NCI-H526 (cell line): ENCODE measurements at regions not wholly inside any gene's neighbourhood (a gene's known extent, or its start where the extent isn't known, plus 50 kb on each side); places are given as distances from the start of the nearest gene placed in this dataset.
"Not testable (repeated sequence)": the region's sequence is repeated elsewhere in the genome, so short reads cannot be mapped to it uniquely, and the experiment has no call there.

Experiments used
- DNase-seq, 2 experiments: peaks; one replicate each; lab custom pipeline; 2025; lab: John Stamatoyannopoulos, UW

DNA sequence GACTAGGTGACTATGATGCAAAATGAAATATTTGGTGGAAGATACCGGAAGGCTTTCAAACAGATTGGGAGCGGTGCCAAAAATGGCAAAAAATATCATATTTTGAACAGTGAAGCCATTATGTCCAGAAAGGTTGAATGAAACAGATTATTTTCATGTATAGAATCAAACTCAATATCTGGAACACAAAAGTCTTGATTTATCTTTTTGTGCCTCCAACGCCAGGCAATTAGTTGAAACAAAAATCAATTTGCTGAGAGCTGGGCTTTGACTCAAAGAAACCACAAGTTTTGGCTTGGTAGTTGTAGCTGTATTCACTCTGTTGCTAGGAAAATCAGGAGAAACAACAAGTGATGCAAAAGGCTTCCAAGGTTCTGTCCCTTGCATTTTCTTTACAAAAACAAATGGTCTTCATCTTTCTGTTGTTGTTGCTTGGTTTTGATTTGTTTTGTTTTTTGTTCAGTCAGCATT, 421.7 kb upstream of the TYRP1 start:
- DNase-seq, result no peak

GRCh38 chr9:12272471-12273120, 420.6 kb upstream of the TYRP1 start:
- no peak for DNase-seq

GRCh38 chr9:12274577-12274976, 418.6 kb upstream of the TYRP1 start:
- DNase-seq, result no peak

DNA sequence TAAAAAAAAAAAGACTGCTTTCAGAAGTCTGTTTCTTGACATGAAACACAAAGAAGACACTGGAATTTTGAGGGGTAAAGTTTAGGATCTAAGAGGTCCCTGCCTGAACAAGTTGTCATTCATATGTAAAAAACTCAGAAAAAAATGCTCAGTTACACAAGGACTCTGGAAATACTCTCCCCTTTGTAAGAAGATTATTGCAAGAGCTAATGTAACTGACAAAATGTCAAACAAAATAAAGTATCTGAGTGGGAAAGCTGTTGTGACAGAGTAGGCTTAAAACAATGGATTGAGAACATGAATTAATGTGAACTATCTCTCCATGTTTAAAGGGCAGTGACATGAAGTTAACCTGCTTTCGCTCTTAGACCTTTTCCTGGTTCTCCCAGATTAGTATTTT, 416.7 kb upstream of the TYRP1 start:
- no peak for DNase-seq

DNA sequence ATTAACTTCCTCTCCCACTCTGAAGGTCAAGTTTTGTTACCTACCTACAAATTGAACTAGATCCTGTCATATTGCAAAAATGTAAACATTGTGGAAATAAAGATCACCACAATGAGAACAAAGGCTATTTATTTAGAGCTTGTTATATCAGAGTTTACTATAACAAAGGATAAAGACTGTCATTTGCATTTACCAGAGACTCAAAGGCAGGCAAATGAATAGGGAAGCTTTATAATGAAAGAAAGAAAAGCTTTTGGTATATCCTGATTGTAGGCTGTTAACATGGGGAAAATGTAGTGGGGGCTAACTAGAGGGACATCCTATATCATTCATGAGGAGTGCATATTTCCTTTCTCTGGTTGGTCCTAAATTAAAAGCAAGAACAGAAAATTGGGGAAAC, 403.5 kb upstream of the TYRP1 start:
- DNase-seq, result no peak

GRCh38 chr9:12290166-12290869, 402.9 kb upstream of the TYRP1 start:
- no peak for DNase-seq

DNA sequence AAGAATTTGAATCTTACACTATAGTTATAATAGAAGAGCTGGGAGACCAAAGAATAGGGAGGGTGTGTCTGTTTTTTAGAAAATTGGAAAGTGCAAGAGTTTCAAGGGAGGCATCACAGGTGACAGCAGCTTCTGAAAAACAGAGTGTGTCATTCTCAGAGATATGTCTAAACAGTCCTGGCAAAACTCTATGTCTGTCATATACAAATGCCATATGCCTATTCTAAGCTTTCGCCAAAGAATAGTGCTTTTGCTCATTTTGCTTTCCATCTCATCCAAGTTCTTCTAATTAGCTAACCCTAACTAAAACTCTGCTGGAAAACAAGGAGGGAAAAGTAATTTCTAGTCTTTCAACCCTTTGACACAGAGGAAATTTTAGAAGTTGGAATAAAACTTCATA, 388.0 kb upstream of the TYRP1 start:
- no peak for DNase-seq

DNA sequence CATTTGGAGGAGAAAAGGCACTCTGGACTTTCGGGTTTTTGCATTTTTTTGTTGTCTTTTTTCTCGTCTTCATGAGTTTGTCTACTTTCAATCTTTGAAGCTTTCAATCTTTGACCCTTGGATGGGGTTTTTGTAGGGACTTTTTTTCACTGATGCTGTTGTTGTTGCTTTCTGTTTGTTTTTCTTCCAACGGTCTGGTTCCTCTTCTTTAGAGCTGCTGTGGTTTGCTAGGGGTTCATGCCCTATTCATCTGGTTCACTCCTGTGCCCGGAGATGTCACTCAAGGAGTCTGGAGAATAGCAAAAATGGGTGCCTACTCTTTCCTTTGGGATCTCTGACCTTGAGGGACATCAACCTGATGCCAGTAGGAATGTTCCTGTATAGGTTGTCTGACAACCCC, 378.6 kb upstream of the TYRP1 start:
- no peak for DNase-seq

DNA sequence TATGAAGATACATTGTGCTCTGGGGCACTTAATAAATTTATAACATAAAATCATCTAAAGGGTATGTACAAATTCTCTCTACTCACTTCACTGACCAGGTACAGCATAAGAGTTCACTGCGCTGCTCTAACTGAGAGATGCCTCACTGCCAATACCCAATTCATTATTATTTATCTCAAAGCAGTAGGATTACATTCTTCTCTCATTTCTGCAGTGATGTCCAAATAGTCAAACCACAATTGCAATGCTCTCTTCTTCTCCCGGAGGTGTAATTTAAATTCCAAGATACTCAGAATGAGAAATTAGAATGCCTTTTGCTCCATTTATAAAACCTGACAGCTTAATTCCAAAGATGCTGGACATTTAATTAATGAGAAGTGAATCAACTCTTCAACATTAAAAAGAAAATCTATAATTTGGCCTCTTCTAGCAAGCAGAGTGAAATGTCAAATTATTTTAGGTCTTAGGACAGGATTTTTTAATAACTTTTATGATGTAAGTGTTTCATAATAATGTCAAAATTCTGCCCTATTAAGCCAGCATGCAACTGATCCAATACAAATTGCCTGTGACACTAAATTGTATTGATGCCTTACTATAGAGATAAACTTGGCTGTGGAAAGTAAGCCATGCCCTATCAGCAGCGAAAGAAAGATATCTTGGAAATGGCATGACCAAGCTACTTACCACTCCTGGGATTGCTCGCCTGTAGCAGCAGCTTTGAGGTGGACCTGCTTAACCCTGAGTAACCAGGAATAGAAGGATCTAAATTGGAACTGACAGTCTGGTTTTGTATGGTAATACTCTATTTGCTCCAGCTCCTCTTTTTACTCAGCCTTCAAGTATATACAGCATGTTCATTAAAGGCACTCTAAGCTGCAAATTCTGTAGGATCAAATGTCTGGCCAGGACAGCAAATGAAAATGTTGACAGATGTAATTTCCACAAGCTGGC, 374.2 kb upstream of the TYRP1 start:
- no peak for DNase-seq

- no peak for DNase-seq
These were observed 363.6 kb upstream of the TYRP1 start for GRCh38 chr9:12329623-12329985.

GRCh38 chr9:12333966-12334365, 359.2 kb upstream of the TYRP1 start:
- DNase-seq, result not testable (repeated sequence)

- no peak for DNase-seq
These were observed 342.4 kb upstream of the TYRP1 start for GRCh38 chr9:12350775-12351174.

DNA sequence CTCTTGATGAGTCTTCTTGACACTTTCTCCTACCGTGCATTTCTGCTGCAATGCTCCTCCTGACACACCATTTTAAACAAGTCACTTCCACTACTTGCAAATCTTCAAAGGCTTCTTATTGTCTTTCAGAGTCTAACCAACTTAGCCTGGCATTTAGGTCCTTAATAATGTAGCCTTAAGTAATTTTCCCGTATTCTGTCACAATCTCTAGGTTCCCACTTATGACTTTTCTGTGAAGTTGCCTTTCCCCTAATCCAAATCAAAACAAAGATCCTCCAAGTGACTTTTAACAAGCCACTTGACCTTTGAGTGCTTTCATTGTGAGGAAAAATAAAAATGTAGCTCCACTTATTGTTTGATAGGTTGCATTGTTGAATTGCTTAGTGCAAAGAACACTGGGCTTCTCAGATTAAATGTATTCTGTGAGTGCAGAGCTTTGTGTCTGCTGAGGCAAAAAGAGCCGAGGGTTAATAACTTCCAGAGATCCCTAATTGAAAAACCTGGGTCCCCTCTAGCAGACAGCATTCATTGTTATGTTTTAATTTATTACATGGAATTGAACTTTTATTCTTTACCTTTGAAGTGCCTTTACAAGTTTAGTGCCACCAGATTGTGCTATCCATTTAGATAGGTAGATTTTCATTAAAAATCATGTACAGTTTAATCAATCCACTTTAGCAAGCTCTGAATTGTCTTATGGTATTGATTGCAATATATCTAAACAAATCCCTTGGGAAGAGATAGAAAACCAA, 341.7 kb upstream of the TYRP1 start:
- DNase-seq, result no peak

DNA sequence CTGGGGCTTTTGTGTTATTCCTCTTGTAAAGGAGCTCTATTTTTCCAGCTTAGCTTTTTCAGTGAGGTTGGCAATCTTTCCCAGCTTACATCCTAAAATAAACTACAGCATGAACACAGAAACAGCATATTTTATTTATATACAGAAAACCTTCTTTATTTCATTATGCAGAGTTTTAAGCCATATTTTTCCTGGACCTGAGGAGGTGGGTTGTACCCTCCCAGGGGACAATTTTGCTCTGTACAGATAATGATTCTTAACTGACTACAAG, 341.2 kb upstream of the TYRP1 start:
- DNase-seq, result no peak

GRCh38 chr9:12363439-12363838, 329.7 kb upstream of the TYRP1 start:
- DNase-seq, result no peak

GRCh38 chr9:12368569-12368968, 324.6 kb upstream of the TYRP1 start:
- no peak for DNase-seq

DNA sequence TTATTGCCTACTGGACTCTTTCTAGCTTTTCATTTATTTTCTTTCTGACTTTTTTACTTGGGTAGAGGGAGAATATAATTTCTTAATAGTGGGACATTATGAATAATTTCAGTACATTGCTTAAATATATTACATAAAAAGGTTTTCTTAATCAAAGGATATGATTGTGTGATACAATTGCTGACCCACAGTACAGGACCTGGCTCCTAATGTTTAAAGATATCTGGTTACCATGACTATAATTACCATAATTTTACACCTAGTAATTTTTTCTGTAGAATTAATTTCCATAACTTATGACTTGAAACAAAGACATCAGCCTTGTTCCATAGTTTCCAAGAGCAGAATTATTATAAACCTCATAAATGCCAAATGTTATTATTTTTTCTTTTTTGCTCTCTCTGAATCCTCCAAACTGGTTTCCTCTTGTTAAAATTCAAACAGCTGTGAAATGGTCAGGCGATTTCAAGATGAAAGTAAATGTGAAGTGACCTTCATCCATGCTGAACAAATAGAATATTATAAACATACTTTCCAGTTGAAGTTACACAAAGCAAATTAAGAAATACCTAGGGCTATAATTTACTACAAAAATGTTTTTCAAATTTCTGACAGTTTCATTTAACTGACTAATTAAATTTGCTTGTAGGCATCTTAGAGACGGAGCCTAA, 301.2 kb upstream of the TYRP1 start:
- DNase-seq, result no peak

DNA sequence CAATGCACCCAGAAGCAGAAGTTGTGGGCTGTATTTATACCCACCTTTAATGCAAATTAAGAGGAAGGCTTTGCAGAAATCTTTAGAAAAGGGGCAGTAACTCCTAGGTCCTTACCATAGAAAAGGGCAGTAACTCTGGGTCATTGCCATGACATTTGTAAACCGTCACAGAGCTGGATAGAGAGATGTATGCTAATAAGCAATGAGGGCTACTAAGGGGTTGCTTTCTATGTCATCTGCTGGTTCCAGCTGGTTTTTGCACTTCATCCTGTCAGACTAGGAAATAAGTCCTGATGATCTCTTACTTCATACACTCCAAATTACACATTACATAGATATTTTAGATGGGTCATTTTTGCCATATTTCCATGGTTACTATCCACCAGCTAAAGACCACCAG, 299.1 kb upstream of the TYRP1 start:
- no peak for DNase-seq

DNA sequence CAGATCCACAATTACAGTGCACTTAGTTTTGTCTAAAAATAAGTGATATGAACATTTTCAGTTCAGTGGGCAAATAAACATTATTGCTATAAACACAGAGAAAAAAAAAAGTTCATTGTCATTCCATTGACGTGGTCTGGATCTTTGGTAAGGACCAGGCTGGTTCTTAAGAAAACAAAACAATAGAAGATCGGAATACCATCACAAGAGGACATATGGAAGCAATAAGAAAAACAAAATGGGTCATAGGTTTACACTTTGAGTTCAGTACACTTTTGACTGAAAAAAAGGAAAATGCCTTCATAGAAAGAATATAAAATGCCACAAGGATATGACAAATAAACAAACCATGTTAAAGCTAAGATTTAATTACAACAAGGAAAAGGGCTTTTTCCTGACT, 289.5 kb upstream of the TYRP1 start:
- no peak for DNase-seq

- DNase-seq, result no peak
These were observed 279.2 kb upstream of the TYRP1 start for GRCh38 chr9:12413986-12414385.

GRCh38 chr9:12414514-12414913, 278.7 kb upstream of the TYRP1 start:
- no peak for DNase-seq

GRCh38 chr9:12415361-12415760, 277.8 kb upstream of the TYRP1 start:
- DNase-seq, result no peak
